Testis (tissue), 2 donors: ENCODE measurements at regions not wholly inside any gene's neighbourhood (a gene's known extent, or its start where the extent isn't known, plus 50 kb on each side); places are given as distances from the start of the nearest gene placed in this dataset.

ENCODE experiments used
- CTCF ChIP-seq, 3 experiments: fragments of 450-650 bp in 2 of 3; fragments of 200-600 bp in 1 of 3; sonication (generic) in 1 of 3; IDR thresholded peaks; one replicate each; pipeline ENCODE4 v1.5.1; 2016 to 2019; ENCODE audit warnings: antibody characterized with exemption in 3 of 3, mild to moderate bottlenecking in 2 of 3, moderate library complexity in 1 of 3
- POLR2A ChIP-seq: fragments of 450-650 bp; IDR thresholded peaks from one replicate; pipeline ENCODE4 v1.6.1; 2017; ENCODE audit warnings: antibody characterized with exemption, mild to moderate bottlenecking, moderate library complexity

- no peak for TF ChIP-seq CTCF (IDR thresholded peaks at IDR 0.05)
- TF ChIP-seq POLR2A: no peak
These were observed 138.0 kb upstream of the EEF1E1 start for GRCh38 chr6:8240301-8240700.
